HG03442 (cell line): ENCODE measurements at regions not wholly inside any gene's neighbourhood (a gene's known extent, or its start where the extent isn't known, plus 50 kb on each side); places are given as distances from the start of the nearest gene placed in this dataset.
"Not testable (repeated sequence)": the region's sequence is repeated elsewhere in the genome, so short reads cannot be mapped to it uniquely, and the experiment has no call there.

Experiments used
- ATAC-seq: cut with Tn5 transposase; IDR thresholded peaks from one replicate; pipeline ENCODE4 v1.9.1; 2021; ENCODE audit warnings: mild to moderate bottlenecking, moderate library complexity; ENCODE audit not compliant: unreplicated experiment

DNA sequence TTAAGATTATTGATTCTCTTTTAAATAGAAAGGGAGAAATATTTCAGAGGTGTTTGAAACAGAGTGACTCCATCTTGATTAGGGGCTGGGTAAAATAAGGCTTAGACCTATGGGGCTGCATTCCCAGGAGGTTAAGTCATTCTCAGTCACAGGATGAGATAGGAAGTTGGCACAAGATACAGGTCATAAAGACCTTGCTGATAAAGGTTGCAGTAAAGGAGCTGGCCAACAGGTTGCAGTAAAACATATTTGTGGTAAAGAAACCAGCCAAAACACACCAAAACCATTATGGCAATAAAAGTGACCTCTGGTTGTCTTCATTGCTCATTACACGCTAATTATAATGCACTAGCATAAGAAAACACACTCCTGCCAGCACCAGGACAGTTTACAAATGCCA is 165.0 kb downstream of the SPIN4 start:
- ATAC-seq: no peak

DNA sequence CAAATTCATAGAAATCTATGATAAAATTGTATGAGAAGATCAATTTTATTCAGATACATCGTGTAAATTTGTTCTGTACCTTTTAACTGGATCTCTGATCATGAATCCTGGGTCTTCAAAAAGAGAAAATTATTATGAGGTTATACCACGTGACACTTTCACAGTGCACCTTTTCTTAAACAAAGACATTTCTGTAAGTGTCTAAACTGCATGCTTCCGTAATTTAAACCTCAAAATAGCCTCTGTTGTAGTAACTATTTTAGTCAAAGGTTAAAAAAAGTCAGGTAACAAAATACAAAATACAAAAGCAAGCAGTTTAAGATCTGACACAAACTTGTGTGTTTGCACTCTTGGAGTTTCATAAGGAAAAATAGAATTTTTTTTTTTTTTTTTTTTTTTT is 171.3 kb downstream of the SPIN4 start:
- ATAC-seq: not testable (repeated sequence)

DNA sequence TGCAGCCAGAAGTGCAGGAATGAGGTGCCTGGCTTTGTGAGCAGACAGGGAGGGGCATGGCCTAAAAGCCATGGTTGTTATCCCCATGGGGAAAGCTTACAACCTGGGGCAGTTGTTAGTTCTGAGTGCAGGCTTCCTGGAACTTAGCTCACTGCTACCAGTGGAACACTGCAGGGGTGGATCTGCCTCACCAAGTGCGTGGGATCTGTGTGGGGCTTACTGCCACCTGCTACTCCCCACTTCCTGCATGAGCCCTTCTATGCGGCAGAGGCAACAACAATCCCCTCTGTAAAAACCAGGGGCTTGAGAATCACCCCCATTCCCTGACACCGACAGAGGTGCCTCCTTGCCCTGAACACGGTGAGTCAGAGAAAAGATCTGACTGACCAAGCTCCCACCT is 174.6 kb downstream of the SPIN4 start:
- ATAC-seq: not testable (repeated sequence)

DNA sequence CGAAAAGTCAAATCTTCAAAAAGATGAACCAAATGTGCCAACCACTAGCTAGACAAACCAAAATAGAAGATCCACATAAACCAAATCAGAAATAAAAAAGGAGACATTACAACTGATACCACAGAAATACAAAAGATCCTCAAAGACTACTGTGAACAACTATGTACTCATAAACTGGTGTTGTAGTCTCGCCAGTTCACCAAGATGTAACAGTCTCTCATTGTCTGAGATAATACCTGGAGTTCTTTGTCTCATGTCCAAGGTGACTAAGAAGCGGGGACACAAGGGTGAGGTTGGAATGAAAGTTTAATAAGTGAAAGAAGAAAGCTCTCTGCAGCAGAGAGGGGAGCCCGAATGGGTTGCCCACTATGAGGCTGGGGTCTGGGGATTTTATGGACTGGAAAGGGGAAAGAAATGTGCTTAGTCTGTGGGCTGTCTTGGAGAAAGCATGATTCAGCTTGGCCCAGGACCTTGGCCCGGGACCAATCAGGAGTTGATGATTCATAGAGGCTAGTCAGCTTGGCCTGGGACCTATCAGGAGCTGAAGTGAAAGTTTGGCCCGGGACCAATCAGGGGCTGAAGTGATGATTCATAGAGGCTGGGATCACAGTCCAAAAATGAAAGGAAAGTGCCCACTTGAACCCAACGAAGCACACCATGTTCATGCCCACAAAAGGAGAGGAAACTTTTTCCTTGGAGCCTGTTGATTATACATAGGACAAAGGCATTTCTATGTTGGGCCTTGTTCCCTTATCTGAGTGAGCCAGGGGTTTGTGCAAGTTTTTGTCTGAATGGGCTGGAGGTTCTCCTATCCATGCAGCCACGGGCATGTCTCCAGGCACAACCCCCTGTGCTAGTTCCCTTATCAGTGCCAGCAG is 177.1 kb downstream of the SPIN4 start:
- not testable (repeated sequence) for ATAC-seq

DNA sequence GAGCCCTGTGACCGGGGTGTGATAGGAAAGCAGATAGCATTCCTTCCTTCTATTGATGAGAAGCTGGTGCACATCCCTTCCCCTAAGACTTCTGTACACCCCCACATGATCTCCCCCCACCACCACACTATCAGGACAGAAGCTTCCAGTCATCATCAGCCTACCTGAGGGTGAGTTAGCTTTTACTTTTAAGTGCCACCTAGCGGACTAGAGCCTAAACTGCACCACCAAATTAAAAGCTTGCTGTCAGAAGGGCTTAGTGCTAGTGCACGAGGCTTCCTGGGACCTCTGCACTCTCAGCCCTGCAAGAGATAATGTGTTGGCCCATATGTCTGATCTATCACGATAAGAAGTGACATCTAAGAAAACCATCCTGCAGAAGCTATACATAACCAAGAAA is 181.7 kb downstream of the SPIN4 start:
- ATAC-seq: not testable (repeated sequence)

DNA sequence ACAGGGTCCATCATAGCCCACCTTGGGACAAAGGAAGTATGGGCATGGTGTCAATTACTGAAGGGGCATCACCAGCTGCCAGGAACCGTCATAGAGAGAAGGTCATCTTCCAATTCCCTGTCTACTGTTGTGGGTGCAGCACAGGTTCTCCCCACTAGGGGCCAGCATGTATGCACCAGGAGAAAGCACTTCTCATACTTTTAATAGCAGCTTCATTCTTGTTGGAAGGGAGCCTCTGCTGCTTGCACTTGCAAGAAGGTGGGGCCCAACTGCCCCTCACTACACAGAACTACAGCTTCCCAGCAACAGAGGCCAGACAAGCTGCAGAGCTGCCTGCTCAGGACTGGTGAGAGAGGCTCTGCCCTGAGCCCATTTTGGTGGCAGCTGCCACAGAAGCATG is 182.2 kb downstream of the SPIN4 start:
- not testable (repeated sequence) for ATAC-seq

DNA sequence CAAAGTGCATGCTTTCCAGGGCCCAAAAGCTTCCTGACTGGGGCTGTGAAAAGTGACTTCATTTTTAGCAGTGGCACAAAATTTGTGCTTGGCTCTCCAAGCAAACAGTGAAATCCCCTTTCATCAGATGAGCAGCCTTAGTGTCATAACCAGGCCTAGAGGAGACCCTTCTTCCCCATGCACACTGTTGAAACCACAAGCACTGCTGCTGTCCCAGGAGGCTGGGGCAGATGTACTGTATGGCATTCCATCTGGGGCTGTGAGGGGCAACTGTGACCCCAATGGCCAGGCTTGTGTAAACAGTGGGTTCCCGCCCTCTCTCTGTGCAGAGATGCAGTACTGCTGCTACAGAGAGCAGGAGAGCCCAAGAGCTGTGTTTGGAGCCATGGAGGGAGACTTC is 184.1 kb downstream of the SPIN4 start:
- not testable (repeated sequence) for ATAC-seq

DNA sequence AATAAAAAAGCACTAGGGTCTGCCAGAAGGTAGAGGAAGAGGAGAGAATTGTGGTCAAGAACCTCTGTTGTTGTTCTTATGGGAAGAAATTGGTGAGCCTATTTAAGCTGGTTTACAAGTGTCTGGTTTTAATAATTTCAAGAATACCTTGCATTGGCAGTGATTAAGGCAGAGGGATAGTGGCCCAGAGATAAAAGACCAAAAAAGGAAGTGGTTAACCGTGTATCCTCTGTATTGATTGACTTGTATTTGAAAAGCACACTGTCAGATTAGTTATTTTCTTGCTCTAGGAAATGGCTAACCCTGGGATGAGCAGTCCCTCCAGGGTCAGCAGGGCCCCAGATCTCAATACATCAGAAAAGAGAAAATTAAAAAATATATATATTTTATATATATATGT is 190.1 kb downstream of the SPIN4 start:
- not testable (repeated sequence) for ATAC-seq

DNA sequence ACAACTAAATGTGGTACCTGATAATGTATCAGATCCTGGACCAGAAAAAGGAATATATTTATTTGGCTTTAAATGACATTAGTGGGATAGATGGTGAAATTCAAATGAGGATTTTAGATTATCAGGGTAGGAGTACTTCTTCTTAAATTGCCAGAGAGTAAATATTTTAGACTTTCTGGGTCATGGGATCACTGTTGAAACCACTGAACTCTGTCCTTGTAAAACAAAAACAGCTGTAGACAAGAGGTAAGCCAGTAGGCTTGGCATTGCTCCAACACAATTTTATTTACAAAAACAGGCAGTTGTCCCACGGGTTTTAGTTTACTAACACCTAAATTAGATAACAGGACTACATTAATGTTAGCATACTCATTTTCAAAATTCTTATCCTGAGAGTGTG is 190.8 kb downstream of the SPIN4 start:
- not testable (repeated sequence) for ATAC-seq

DNA sequence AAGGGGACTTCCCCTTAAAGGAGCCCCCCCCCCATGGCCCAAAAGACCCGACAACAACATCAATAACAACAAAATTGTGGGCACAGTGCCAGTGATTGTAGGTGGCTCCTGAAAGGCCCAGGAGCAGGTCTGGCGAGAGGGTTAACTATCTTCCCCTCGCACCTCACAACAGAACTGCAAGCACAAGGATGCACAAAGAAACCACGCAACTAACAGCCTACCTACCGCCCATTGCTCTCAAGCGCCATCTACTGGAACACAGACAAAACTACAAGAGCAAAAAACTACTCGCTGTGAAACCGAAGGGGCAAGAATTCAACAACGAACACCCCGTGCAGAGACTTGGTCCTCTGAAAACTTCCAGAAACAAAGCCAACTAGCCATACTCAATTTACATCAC is 205.6 kb downstream of the SPIN4 start:
- ATAC-seq: not testable (repeated sequence)

DNA sequence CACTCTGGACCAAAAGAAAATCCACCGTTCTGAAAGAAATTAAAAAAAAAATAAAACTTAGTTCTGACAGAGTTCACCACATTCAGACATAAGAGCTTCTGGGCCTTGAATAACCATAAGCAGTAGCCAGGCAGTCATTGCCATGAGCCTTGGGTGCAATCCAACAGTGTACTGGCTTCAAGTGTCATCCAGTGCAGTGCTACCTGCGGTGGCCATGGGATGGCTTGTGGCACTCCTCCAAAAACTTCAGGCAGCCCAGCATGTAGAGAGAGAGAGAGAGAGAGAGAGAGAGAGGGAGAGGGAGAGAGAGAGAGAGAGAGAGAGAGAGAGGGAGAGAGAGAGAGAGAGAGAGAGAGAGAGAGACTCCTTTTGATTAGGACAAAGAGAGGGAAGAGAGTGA is 208.5 kb downstream of the SPIN4 start:
- ATAC-seq: not testable (repeated sequence)

DNA sequence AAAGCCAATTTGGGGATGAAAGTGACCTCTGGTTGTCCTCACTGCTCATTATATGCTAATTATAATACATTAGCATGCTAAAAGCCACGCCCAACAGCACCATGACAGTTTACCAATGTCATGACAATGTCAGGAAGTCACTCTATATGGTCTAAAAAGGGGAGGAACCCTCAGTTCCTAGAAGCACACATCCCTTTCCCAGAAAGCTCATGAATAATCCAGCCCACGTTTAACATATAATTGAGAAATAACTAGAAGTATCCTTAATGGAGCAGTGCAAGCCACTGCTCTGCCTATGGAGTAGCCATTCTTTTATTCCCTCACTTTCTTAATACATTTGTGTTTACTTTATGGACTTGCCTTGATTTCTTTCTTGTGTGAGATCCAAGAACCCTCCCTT is 215.3 kb downstream of the SPIN4 start:
- not testable (repeated sequence) for ATAC-seq

DNA sequence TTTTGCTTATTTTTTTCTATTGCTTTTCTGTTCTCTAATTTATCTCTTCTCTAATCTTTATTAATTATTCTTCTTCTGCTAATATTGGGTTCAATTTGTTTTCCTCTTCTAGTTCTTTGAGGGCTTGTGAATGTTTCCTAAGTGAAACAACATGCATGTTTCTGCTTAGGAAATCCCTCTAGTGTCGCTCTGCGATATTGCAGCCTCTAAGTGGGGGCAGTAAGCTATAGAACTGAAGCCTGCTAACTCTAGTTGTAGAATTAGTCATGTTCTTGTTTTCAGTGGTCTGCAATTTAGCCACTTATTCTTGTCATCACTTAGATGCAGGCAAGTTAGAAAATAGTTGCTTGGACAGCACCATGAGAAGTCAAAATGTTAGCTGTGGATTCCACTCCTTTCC is 222.6 kb downstream of the SPIN4 start:
- ATAC-seq: peak; percentile 72

DNA sequence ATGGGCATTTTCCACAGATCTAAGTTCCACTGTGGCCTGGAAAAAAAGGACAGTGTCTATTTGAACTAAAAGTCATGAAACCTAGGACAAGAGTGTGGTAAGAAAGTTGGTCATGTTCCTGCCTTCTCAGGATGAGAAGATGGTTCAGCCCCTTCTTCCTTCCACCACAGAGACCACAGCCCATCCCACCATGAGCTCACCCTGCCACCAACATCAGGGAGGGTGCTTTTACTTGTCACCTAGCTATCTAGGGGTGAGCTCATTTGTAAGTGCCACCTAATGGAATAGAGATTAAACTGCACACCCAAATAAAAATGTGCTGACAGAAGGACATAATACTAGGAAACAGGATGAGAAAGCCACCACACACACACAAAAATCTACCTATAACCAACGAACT is 235.9 kb downstream of the SPIN4 start:
- no peak for ATAC-seq

DNA sequence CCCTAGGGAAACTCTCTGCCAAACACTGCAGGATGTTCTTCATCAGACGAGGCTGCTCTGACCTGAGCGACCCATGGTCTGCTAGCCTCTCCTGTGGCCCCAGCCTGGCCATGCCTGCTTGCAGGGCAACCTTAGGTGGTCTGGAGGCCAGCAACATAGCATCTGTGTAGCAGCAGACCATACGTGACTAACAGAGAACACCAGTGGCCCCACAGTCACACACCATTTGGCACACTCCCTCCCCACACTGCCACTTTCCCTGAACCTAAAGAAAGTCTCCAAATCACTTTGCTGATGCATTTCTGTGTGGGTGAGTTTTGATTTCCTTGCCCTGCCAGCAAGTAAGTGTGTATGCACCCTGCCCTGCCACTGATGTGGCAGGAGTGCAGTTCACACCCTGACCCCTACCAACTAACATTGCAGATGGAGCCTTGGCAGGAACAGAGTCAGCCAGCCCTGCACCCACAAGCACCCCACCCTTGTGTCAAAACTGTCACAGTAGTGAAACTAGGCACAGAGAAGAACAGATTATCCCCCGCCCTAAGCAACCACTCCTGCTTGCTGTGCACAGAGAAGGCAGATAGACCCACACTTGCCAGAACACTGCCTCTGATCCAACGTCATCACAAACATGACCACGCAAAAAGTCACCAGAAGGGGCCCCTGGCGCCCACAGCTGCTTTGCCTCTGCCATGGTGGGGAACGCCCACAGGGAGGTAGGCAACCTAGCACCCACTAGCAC is 249.1 kb downstream of the SPIN4 start:
- ATAC-seq: no peak

DNA sequence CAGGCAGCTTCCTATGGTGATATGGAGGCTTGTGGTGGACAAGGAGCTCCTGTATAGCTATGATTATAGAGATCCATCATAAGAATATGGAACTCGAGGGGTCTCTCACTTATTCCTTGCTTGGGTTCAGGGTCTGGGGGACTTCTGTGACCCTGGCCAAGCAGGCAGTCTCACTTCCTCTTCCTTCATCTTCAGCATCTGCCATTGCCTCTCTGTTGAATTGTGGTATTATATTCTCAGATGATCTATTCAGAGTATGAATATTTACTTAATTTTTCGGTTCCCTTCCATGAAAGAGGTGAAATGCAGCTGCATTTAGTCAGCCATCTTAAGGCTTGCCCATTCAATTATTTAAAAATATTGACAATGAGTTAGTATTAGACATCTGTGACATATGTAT is 292.9 kb downstream of the SPIN4 start:
- no peak for ATAC-seq

DNA sequence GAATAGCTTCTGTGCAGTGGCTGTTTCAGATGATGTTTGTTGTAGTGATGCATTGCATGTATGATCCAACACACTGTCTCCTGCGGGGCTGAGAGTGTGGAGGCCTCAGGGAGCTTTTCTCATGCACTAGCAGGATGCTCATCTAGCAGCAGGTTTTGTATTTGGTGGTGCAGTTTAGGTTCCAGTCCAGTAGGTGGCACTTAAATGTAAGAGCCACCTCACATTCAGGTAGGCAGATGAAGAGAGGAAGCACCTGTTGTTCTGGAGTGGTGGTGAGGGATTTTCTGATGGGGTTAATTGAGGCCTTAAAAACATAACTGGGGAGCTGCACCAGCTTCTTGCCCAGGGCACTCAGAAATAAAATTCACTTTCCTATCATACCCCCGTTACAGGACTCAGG is 300.9 kb downstream of the SPIN4 start:
- no peak for ATAC-seq

DNA sequence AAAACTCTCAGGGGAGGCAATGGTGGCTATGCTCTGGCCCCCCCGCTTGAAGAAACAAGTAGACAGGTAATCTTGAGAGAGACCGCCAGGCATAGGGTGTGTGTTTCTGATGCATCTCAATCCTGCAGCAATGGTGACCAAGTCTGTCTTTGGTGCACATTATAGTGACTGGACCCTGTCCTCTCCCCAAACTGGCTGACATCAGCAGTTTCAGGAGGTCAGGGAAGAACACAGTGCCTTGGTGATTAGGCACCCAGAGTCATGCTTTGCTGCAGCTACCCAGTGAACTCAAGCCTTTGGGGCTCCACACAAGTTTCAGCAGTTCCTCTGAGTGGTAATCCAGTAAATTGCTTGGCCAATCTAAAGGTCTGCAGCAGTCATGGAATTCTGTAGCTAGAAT is 318.3 kb downstream of the SPIN4 start:
- no peak for ATAC-seq

DNA sequence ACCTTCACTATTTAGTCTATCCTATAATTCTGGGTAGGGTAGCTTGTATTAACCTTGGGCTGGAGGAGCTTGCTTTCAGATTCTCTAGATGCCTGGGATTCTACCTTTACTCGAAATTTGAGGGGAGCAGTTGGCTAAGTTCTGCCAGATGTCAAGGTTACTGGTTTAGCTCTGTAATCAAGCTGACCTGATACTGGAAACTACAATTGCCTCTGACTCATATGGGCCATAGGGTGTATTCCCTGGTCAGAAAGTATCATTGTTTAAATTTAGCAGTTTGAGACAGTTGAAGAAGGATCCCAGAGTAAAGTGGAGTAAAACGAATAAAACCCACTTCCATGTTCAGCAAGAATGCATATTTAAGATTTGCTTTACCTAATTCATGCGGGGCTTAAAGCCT is 337.6 kb downstream of the SPIN4 start:
- ATAC-seq: no peak

DNA sequence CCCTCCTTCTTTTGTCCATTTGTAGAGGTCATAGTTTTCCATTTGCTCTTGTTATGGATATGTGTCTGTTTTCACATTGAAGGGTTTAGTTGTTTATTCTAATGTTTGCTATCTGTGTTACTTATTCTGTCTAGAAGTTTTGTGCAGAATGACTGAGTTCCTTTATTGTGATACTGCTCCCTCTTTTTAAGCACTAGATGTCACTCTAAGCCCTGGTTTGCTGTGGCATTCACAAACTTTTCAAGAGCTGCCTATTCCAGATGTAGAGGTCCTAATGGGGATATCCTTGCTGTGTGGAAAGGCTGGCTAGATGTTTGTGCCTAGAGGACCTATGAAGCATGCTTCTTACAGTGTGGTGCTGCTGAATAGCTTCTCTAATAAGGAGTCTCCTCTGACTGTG is 338.6 kb downstream of the SPIN4 start:
- ATAC-seq: no peak

DNA sequence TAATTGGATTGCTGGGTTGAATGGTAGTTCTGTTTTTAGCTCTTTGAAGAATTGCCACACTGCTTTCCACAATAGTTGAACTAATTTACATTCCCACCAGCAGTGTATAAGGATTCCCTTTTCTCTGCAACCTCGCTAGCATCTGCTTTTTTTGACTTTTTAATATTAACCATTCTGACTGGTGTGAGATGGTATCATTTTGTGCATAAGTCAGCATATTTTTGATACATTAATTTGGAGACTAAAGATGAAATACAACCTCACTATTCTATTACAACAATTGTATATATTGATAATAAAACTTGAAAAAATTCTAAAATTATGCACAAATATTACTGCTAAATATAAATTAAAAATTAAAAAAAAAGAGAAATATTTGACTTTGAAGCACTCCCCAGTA is 350.9 kb downstream of the SPIN4 start:
- ATAC-seq: not testable (repeated sequence)
